ENCODE measurements at regions not wholly inside any gene's neighbourhood (a gene's known extent, or its start where the extent isn't known, plus 50 kb on each side); places are given as distances from the start of the nearest gene placed in this dataset.
"Not testable (repeated sequence)": the region's sequence is repeated elsewhere in the genome, so short reads cannot be mapped to it uniquely, and the experiment has no call there.

DNA sequence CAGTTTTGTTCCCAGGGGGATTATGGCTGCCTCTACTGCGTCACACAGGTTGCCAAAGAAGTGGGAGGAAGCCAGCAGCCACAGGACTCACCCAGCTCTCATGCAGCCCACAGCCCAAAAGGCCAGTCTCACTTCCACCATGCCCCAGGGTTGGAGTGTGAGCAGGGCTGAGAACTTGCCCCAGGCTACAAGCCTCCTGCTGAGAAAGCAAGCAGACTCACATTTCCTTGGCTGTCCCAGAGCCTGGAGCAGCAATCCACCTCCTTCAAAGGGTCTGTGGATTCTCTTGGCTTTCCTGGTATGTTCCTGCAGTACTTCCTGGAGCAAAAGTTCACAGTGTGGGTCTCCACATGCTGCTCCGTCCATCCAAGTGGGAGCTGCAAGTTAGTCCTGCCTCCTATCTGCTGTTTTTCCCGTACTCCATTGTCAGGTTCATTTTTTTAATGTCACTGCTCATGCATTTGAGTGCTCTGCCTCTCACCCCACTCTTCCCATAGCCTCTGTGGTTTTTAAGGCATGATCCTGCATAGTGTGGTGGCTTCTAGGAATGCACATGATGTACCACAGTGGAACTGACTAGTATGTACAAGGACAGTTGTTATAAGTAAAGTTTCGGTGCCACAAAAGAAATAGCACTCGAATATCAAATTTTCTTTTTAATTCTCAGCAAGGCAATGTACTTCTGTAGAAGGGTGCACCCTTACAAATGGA is 56.2 kb upstream of the ARHGEF7 start:
- intact Hi-C loops (cut with DNase I; ENCODE audit: low total_unique reads) = loop anchor here (10.0 kb wide), 1 partner anchor 444 kb away; the partner anchor contains the start of gene NAXD
- TF ChIP-seq CTCF (IDR thresholded peaks at IDR 0.05) = no peak
- Histone ChIP-seq H3K27me3 (no peaks in the 10 kb centered on the region), H3K4me1 (no peaks in the 10 kb centered on the region), H3K36me3 (no peaks in the 10 kb centered on the region), H3K9me3 (no peaks in the 10 kb centered on the region), H3K27ac (no peak overlapping the region), H3K4me3 (no peak overlapping the region)
- peak in 1 of 2 donors; percentile 28 for DNase-seq

DNA sequence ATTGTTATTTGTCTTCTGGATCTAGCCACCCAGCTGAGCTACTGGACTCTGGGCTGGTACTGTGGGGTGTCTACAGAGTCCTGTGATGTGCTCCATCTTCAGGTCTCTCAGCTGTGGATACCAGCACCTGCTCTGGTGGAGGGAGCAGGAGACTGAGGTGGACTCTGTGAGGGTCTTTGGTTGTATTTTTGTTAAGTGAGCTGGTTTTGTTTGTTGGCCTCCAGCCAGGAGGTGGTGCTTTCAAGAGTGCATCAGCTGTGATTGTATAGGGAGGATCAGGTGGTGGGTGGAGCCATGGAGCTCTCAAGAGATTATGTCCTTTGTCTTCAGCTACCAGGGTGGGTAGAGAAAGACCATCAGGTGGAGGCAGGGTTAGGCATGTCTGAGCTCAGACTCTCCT is 56.8 kb upstream of the ARHGEF7 start:
- H3K4me1 ChIP-seq, H3K27me3 ChIP-seq, H3K9me3 ChIP-seq, H3K4me3 ChIP-seq, H3K27ac ChIP-seq, DNase-seq, H3K36me3 ChIP-seq: not testable (repeated sequence)
- intact Hi-C loops (cut with DNase I; ENCODE audit: low total_unique reads) = loop anchor here (10.0 kb wide), 1 partner anchor 444 kb away; the partner anchor contains the start of gene NAXD

DNA sequence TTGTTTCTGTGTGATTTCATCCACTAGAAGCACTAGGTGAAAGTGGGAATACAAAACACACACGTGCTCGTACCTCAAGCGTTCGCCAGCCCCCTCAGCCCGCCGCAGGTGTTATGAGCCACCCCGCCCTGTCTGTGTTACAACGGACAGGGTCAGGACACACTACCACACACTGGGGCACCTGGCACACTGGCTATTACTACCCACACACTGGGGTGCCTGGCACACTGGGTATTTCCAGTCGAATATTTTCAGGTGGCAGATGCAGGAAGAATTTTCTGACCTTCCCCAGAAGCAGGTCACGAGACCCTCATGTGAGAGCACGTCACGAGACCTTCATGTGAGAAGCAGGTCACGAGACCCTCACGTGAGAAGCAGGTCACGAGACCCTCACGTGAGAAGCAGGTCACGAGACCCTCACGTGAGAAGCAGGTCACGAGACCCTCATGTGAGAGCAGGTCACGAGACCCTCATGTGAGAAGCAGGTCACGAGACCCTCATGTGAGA is 63.3 kb upstream of the ARHGEF7 start:
- not testable (repeated sequence) for H3K4me1 ChIP-seq, H3K36me3 ChIP-seq, H3K4me3 ChIP-seq, H3K9me3 ChIP-seq, DNase-seq, H3K27ac ChIP-seq, H3K27me3 ChIP-seq
- intact Hi-C loops (cut with DNase I; ENCODE audit: low total_unique reads) = loop anchor here (5.0 to 10.0 kb wide), 2 partner anchors 114 to 437 kb away; partner anchors contain the start of gene NAXD

- no peak overlapping the region for H3K27ac ChIP-seq
- H3K36me3 ChIP-seq = no peaks in the 10 kb centered on the region
- H3K4me3 ChIP-seq = no peak overlapping the region
- no peak for DNase-seq
- no peaks in the 10 kb centered on the region for H3K27me3 ChIP-seq
- TF ChIP-seq CTCF (IDR thresholded peaks at IDR 0.05) = no peak
- intact Hi-C loops (cut with DNase I; ENCODE audit: low total_unique reads) = loop anchor here (5.0 to 10.0 kb wide), 2 partner anchors 114 to 436 kb away; partner anchors contain the start of gene NAXD
- H3K4me1 ChIP-seq = peaks cover 0 to 13% (median 3%) of the 10 kb centered on the region in 4 donors
- no peaks in the 10 kb centered on the region for H3K9me3 ChIP-seq
Observed at GRCh38 chr13:111051041-111051725, 63.9 kb upstream of the ARHGEF7 start.

DNA sequence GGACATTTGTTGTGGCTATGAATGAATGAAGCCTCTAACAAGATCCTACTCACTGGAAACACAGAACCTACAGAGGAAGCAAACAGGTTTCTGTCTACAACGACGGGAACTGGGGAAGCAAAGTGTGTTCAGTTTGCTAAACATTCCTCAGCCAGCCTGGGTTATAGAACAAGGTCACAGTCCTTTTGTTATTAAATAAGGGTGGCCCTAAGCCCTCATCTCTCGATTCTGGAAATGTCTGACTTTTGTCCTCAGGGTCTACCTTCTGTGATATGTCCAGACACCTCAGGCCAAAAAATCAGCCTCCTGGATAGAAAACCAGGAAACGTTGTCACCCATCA is 64.6 kb upstream of the ARHGEF7 start:
- Histone ChIP-seq H3K36me3 (no peaks in the 10 kb centered on the region), H3K4me3 (no peak overlapping the region), H3K27me3 (no peaks in the 10 kb centered on the region), H3K9me3 (no peaks in the 10 kb centered on the region), H3K27ac (no peak overlapping the region), H3K4me1 (peaks cover 0 to 13% (median 3%) of the 10 kb centered on the region in 4 donors)
- intact Hi-C loops (cut with DNase I; ENCODE audit: low total_unique reads) = loop anchor here (5.0 to 10.0 kb wide), 2 partner anchors 113 to 436 kb away; partner anchors contain the start of gene NAXD
- no peak for DNase-seq
- no peak for TF ChIP-seq CTCF (IDR thresholded peaks at IDR 0.05)

DNA sequence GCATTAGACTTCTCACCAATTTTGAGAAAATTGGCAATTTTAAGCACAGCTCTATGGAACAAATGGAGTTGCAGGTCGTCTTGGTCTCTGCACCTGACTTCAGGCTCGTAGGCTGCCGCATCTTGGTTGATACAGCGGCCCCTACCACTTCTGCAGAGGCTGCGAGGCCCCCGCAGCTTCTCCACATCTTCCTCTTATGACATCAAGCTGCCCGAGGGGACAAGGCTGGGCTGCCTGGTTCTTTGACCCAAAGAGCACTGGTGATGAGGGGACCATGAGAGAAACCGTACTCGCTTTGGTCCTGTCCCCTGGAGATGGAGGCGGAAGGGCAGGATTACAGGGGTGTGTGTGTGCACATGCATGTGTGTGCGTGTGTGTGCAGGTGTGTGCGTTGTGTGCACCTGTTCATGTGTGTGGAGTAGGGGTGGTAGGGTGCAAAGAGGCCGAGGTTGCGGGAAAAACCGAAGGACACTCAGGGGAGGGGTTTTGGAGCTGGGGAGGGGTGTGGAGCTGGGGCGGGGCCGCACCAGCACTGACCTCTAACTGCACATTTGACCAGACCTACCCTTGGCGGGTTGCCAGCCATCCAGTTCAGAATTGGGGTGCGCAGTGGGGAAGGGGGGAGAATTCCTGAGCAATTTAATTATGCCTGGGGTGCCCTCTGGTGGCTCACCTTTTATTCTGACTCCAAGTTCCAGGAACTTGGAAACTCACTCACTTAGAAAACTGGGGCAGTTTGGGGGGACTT is 65.1 kb upstream of the ARHGEF7 start:
- intact Hi-C loops (cut with DNase I; ENCODE audit: low total_unique reads) = loop anchor here (5.0 to 10.0 kb wide), 3 partner anchors 113 to 837 kb away; partner anchors contain the start of gene NAXD
- Histone ChIP-seq H3K9me3 (no peaks in the 10 kb centered on the region), H3K27me3 (no peaks in the 10 kb centered on the region), H3K4me3 (no peak overlapping the region), H3K4me1 (peaks cover 0 to 13% (median 3%) of the 10 kb centered on the region in 4 donors), H3K36me3 (no peaks in the 10 kb centered on the region), H3K27ac (no peak overlapping the region)
- TF ChIP-seq CTCF (IDR thresholded peaks at IDR 0.05) = peak; percentile 49 to 51
- peak in 1 of 2 donors; percentile 47 for DNase-seq

Measured in tibial artery (tissue), 4 donors.